Stimulated activated CD8-positive, alpha-beta memory T cell treated with anti-CD3 and anti-CD28 coated beads, Interleukin-15, amount 100 ng/mL, for 48 hours (primary cell): ENCODE measurements at regions not wholly inside any gene's neighbourhood (a gene's known extent, or its start where the extent isn't known, plus 50 kb on each side); places are given as distances from the start of the nearest gene placed in this dataset.

ENCODE experiments used
- DNase-seq, 2 donors: peaks; one replicate each; pipeline ENCODE4 v3.0.0-alpha.2; 2020; ENCODE audit warnings: low read depth in 2 of 2

GRCh38 chr9:121550041-121550440 lies 50.4 kb upstream of the GGTA1 start:
- no peak for DNase-seq

GRCh38 chr9:121550569-121551512 lies 51.2 kb upstream of the GGTA1 start:
- DNase-seq: peak; percentile 62 to 64

GRCh38 chr9:121551985-121552753 lies 52.5 kb upstream of the GGTA1 start:
- DNase-seq: no peak

GRCh38 chr9:121556082-121556481 lies 56.4 kb upstream of the GGTA1 start:
- no peak for DNase-seq

GRCh38 chr9:121556580-121556979 lies 56.9 kb upstream of the GGTA1 start:
- DNase-seq: no peak

GRCh38 chr9:121557581-121558447 lies 58.2 kb upstream of the GGTA1 start:
- DNase-seq: no peak

GRCh38 chr9:121558473-121558872 lies 58.8 kb upstream of the GGTA1 start:
- no peak for DNase-seq

GRCh38 chr9:121559183-121559582 lies 59.5 kb upstream of the GGTA1 start:
- no peak for DNase-seq

- DNase-seq: no peak
Observed at GRCh38 chr9:121560921-121561320, 61.3 kb upstream of the GGTA1 start.

GRCh38 chr9:121561385-121562222 lies 62.0 kb upstream of the GGTA1 start:
- no peak for DNase-seq

GRCh38 chr9:121562301-121562700 lies 62.7 kb upstream of the GGTA1 start:
- no peak for DNase-seq

- no peak for DNase-seq
Observed at GRCh38 chr9:121563425-121563824, 63.8 kb upstream of the GGTA1 start.

GRCh38 chr9:121563881-121564460 lies 64.3 kb upstream of the GGTA1 start:
- no peak for DNase-seq

- DNase-seq: no peak
Observed at GRCh38 chr9:121564504-121565260, 65.0 kb upstream of the GGTA1 start.

- no peak for DNase-seq
Observed at GRCh38 chr9:121566481-121567465, 67.1 kb upstream of the GGTA1 start.

- no peak for DNase-seq
Observed at GRCh38 chr9:121567500-121568342, 68.1 kb upstream of the GGTA1 start.
